NCI-H2196 (cell line): ENCODE measurements at regions not wholly inside any gene's neighbourhood (a gene's known extent, or its start where the extent isn't known, plus 50 kb on each side); places are given as distances from the start of the nearest gene placed in this dataset.
"Not testable (repeated sequence)": the region's sequence is repeated elsewhere in the genome, so short reads cannot be mapped to it uniquely, and the experiment has no call there.

Experiments
- DNase-seq: peaks from one replicate; lab custom pipeline; 2025; ENCODE audit not compliant: unreplicated experiment; lab: John Stamatoyannopoulos, UW

GRCh38 chr18:28512357-28512756, 335.4 kb upstream of the CDH2 start:
- no peak for DNase-seq

GRCh38 chr18:28511413-28511821, 334.5 kb upstream of the CDH2 start:
- DNase-seq: no peak

- no peak for DNase-seq
These were observed 333.3 kb upstream of the CDH2 start for GRCh38 chr18:28510210-28510609.

- no peak for DNase-seq
These were observed 327.1 kb upstream of the CDH2 start for GRCh38 chr18:28504066-28504465.

GRCh38 chr18:28494151-28494550, 317.2 kb upstream of the CDH2 start:
- DNase-seq: no peak

GRCh38 chr18:28485918-28486317, 309.0 kb upstream of the CDH2 start:
- no peak for DNase-seq

GRCh38 chr18:28485210-28485801, 308.4 kb upstream of the CDH2 start:
- no peak for DNase-seq

GRCh38 chr18:28478531-28478930, 301.6 kb upstream of the CDH2 start:
- no peak for DNase-seq

GRCh38 chr18:28476302-28476701, 299.4 kb upstream of the CDH2 start:
- no peak for DNase-seq

GRCh38 chr18:28469946-28470345, 293.0 kb upstream of the CDH2 start:
- no peak for DNase-seq

- no peak for DNase-seq
These were observed 292.0 kb upstream of the CDH2 start for GRCh38 chr18:28468901-28469300.

GRCh38 chr18:28466204-28466603, 289.3 kb upstream of the CDH2 start:
- DNase-seq: no peak

- DNase-seq: no peak
These were observed 282.7 kb upstream of the CDH2 start for GRCh38 chr18:28459587-28459986.

- no peak for DNase-seq
These were observed 281.8 kb upstream of the CDH2 start for GRCh38 chr18:28458751-28459150.

GRCh38 chr18:28457784-28458183, 280.9 kb upstream of the CDH2 start:
- no peak for DNase-seq

GRCh38 chr18:28455971-28456370, 279.0 kb upstream of the CDH2 start:
- no peak for DNase-seq

GRCh38 chr18:28439870-28440269, 262.9 kb upstream of the CDH2 start:
- DNase-seq: no peak

- DNase-seq: no peak
These were observed 261.5 kb upstream of the CDH2 start for GRCh38 chr18:28438381-28438780.

- no peak for DNase-seq
These were observed 255.4 kb upstream of the CDH2 start for GRCh38 chr18:28432339-28432738.

GRCh38 chr18:28425886-28426285, 249.0 kb upstream of the CDH2 start:
- no peak for DNase-seq

- no peak for DNase-seq
These were observed 245.6 kb upstream of the CDH2 start for GRCh38 chr18:28422577-28422976.

GRCh38 chr18:28421950-28422349, 245.0 kb upstream of the CDH2 start:
- DNase-seq: not testable (repeated sequence)

GRCh38 chr18:28412521-28412920, 235.6 kb upstream of the CDH2 start:
- no peak for DNase-seq

GRCh38 chr18:28411806-28412205, 234.9 kb upstream of the CDH2 start:
- no peak for DNase-seq
